Smooth muscle cell (in vitro differentiated cells): ENCODE measurements at regions not wholly inside any gene's neighbourhood (a gene's known extent, or its start where the extent isn't known, plus 50 kb on each side); places are given as distances from the start of the nearest gene placed in this dataset.

Source experiments
- DNase-seq: peaks from one replicate; lab custom pipeline; 2025; ENCODE audit not compliant: unreplicated experiment; lab: John Stamatoyannopoulos, UW
- H2AFZ ChIP-seq: fragments of 200-600 bp; sonication (generic); 2 replicates; pipeline ENCODE4 v1.6.0; 2016; ENCODE audit warnings: antibody characterized with exemption, low read depth, mild to moderate bottlenecking
- H3F3A ChIP-seq: fragments of 200-600 bp; sonication (generic); 2 replicates; pipeline ENCODE4 v1.6.0; 2017; ENCODE audit warnings: antibody characterized with exemption, low read depth
- H3K27ac ChIP-seq: fragments of 200-600 bp; sonication (generic); 2 replicates; pipeline ENCODE4 v1.5.1; 2016; ENCODE audit warnings: low read depth, mild to moderate bottlenecking
- H3K27me3 ChIP-seq: fragments of 200-600 bp; sonication (generic); 2 replicates; pipeline ENCODE4 v1.6.1; 2016; ENCODE audit warnings: low read depth, mild to moderate bottlenecking
- H3K36me3 ChIP-seq: fragments of 200-600 bp; sonication (generic); 2 replicates; pipeline ENCODE4 v1.5.1; 2016; ENCODE audit warnings: low read depth
- H3K4me1 ChIP-seq: fragments of 200-600 bp; sonication (generic); 2 replicates; pipeline ENCODE4 v1.5.1; 2016; ENCODE audit warnings: low read depth
- H3K4me2 ChIP-seq: fragments of 200-600 bp; sonication (generic); 2 replicates; pipeline ENCODE4 v1.6.0; 2016; ENCODE audit warnings: mild to moderate bottlenecking
- H3K4me3 ChIP-seq: fragments of 200-600 bp; sonication (generic); 2 replicates; pipeline ENCODE4 v1.5.1; 2016; ENCODE audit warnings: mild to moderate bottlenecking
- H3K79me2 ChIP-seq: fragments of 200-600 bp; sonication (generic); 2 replicates; pipeline ENCODE4 v1.6.0; 2016; ENCODE audit warnings: low read depth, mild to moderate bottlenecking
- H3K9ac ChIP-seq: fragments of 200-600 bp; sonication (generic); 2 replicates; pipeline ENCODE4 v1.6.0; 2016; ENCODE audit warnings: low read depth
- H3K9me3 ChIP-seq: fragments of 200-600 bp; sonication (generic); replicated peaks from 2 replicates; pipeline ENCODE4 v1.5.1; 2016; ENCODE audit warnings: low read depth
- H4K20me1 ChIP-seq: fragments of 200-600 bp; sonication (generic); 2 replicates; pipeline ENCODE4 v1.6.0; 2016; ENCODE audit warnings: low read depth
- WGBS: methylation state at CpG from one replicate; pipeline ENCODE4 v1.1.7; 2016; ENCODE audit warnings: low lambda C conversion rate; 5-methylcytosine and 5-hydroxymethylcytosine counted together
- TF ChIP-seq, protein P1 (sequence below): fragments of 200-600 bp; sonication (generic); IDR thresholded peaks from 2 replicates; pipeline ENCODE4 v1.5.1; 2017; ENCODE audit warnings: borderline replicate concordance, mild to moderate bottlenecking, antibody characterized with exemption; ENCODE audit not compliant: insufficient read depth, poor library complexity, severe bottlenecking

DNA sequence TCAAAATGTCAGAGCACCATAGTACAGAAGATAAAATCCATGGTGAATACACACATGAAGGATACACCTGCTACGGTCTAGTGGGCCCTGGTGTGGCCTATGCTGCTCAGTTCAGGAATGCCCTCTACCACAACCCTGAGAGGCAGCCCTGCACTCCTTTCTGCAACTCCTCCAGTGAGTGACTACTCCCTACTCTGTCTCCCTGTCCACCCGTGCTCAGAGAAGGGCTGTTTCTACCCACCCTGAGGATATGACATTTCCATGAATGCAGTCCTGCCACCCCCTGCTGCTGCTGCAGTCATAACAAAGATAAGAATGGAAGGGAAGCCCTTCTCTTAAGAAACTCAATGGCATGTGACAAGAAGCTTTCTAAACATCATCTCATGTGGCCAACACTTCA lies 137.0 kb downstream of the EN1 start:
- H2AFZ ChIP-seq: no peak overlapping the region
- no peak overlapping the region for H3K4me3 ChIP-seq
- no peaks in the 10 kb centered on the region for H4K20me1 ChIP-seq
- no peak overlapping the region for H3K4me2 ChIP-seq
- no peaks in the 10 kb centered on the region for H3K9me3 ChIP-seq
- H3K79me2 ChIP-seq: no peaks in the 10 kb centered on the region
- no peak for DNase-seq
- H3K27me3 ChIP-seq: no peaks in the 10 kb centered on the region
- no peaks in the 10 kb centered on the region for H3K4me1 ChIP-seq
- H3K9ac ChIP-seq: no peak overlapping the region
- 46% methylated on average over 2 of the region's 2 CpGs for WGBS
- H3F3A ChIP-seq: no peaks in the 10 kb centered on the region
- no peak overlapping the region for H3K27ac ChIP-seq
- no peaks in the 10 kb centered on the region for H3K36me3 ChIP-seq
- TF ChIP-seq, protein P1, sequence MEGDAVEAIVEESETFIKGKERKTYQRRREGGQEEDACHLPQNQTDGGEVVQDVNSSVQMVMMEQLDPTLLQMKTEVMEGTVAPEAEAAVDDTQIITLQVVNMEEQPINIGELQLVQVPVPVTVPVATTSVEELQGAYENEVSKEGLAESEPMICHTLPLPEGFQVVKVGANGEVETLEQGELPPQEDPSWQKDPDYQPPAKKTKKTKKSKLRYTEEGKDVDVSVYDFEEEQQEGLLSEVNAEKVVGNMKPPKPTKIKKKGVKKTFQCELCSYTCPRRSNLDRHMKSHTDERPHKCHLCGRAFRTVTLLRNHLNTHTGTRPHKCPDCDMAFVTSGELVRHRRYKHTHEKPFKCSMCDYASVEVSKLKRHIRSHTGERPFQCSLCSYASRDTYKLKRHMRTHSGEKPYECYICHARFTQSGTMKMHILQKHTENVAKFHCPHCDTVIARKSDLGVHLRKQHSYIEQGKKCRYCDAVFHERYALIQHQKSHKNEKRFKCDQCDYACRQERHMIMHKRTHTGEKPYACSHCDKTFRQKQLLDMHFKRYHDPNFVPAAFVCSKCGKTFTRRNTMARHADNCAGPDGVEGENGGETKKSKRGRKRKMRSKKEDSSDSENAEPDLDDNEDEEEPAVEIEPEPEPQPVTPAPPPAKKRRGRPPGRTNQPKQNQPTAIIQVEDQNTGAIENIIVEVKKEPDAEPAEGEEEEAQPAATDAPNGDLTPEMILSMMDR: no peak

DNA sequence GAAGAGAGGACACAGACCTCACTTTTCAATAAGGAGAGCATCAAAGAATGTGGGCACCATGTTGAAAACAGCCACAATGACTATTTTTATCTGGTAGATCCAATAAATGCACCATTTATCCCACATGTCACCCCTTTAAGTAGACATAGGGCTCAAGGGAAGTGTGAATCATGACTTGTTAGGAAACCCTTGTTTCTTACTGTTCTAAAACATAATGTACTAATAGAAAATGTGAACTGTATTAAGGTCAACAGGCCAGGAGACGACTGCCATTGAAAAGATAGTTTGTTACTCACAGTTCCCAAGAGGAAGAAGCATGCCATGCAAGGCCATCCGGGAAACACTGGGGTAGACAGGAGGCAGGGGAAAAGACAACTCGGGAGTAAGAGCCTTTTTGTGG lies 137.7 kb downstream of the EN1 start:
- Histone ChIP-seq H3K36me3 (no peaks in the 10 kb centered on the region), H3K4me2 (no peak overlapping the region), H3K27ac (no peak overlapping the region), H3F3A (no peaks in the 10 kb centered on the region), H3K4me1 (no peaks in the 10 kb centered on the region), H3K9me3 (no peaks in the 10 kb centered on the region), H4K20me1 (no peaks in the 10 kb centered on the region), H3K4me3 (no peak overlapping the region), H3K27me3 (no peaks in the 10 kb centered on the region), H2AFZ (no peak overlapping the region), H3K9ac (no peak overlapping the region), H3K79me2 (no peaks in the 10 kb centered on the region)
- TF ChIP-seq, protein P1: no peak
- WGBS: 75% methylated on average over 3 of the region's 3 CpGs
- DNase-seq: no peak

DNA sequence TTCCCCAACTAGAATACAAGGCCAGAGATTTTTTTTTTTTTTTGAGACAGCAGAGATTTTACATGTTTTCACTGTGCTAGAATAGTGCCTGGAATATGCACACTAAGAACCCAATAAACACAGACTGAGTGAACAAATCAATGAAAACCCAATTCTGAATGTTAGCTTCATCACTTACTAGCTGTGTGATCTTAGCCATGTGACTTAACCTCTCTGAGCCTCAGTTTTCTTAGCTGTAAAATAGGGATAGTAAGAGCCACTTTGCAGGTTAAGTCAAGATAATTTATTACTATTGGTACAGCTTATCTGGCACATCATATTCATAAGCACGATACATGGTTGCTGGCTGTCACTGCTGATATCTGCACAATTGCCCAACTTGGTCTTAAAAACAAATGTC lies 140.6 kb downstream of the EN1 start:
- 97% methylated on average over 1 of the region's 1 CpG for WGBS
- H3K4me3 ChIP-seq: no peak overlapping the region
- TF ChIP-seq, protein P1: no peak
- H3K27ac ChIP-seq: no peak overlapping the region
- H4K20me1 ChIP-seq: no peaks in the 10 kb centered on the region
- H3F3A ChIP-seq: no peaks in the 10 kb centered on the region
- no peak for DNase-seq
- no peaks in the 10 kb centered on the region for H3K36me3 ChIP-seq
- no peaks in the 10 kb centered on the region for H3K9me3 ChIP-seq
- no peaks in the 10 kb centered on the region for H3K27me3 ChIP-seq
- H3K4me2 ChIP-seq: no peak overlapping the region
- H3K9ac ChIP-seq: no peak overlapping the region
- no peaks in the 10 kb centered on the region for H3K79me2 ChIP-seq
- H2AFZ ChIP-seq: no peak overlapping the region
- H3K4me1 ChIP-seq: peaks cover 4% of the 10 kb centered on the region

DNA sequence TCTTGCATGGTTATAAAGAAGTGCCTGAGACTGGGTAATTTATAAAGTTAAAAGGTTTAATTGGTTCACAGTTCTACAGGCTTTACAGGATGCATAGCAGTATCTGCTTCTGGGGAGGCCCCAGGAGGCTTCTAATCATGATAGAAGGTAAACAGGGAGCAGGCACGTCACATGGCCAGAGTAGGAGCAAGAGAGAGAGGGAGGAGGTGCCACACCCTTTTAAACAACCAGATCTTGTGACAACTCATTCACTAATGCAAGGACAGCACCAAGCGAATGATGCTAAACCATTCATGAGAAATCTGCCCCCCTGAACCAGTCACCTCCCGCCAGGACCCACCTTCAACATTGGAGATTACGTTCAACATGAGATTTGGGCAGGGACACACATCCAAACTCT lies 141.1 kb downstream of the EN1 start:
- 80% methylated on average over 4 of the region's 4 CpGs for WGBS
- peaks cover 4% of the 10 kb centered on the region for H3K4me1 ChIP-seq
- H3K4me3 ChIP-seq: no peak overlapping the region
- TF ChIP-seq, protein P1: no peak
- DNase-seq: no peak
- no peak overlapping the region for H3K27ac ChIP-seq
- no peaks in the 10 kb centered on the region for H4K20me1 ChIP-seq
- H3K9me3 ChIP-seq: no peaks in the 10 kb centered on the region
- H3K9ac ChIP-seq: no peak overlapping the region
- H2AFZ ChIP-seq: no peak overlapping the region
- no peaks in the 10 kb centered on the region for H3K79me2 ChIP-seq
- H3K36me3 ChIP-seq: no peaks in the 10 kb centered on the region
- no peak overlapping the region for H3K4me2 ChIP-seq
- H3F3A ChIP-seq: no peaks in the 10 kb centered on the region
- H3K27me3 ChIP-seq: no peaks in the 10 kb centered on the region
